HG03095 (cell line): ENCODE measurements at regions not wholly inside any gene's neighbourhood (a gene's known extent, or its start where the extent isn't known, plus 50 kb on each side); places are given as distances from the start of the nearest gene placed in this dataset.

Experiments
- ATAC-seq: cut with Tn5 transposase; IDR thresholded peaks from one replicate; pipeline ENCODE4 v1.9.1; 2021; ENCODE audit warnings: moderate library complexity; ENCODE audit not compliant: unreplicated experiment

GRCh38 chr2:207235621-207236020 is 69.9 kb upstream of the KLF7 start:
- ATAC-seq = no peak

GRCh38 chr2:207236156-207236935 is 70.6 kb upstream of the KLF7 start:
- no peak for ATAC-seq

- ATAC-seq = no peak
These were observed 73.3 kb upstream of the KLF7 start for GRCh38 chr2:207238831-207239701.

GRCh38 chr2:207239754-207240494 is 74.2 kb upstream of the KLF7 start:
- ATAC-seq = no peak

GRCh38 chr2:207240649-207241048 is 74.9 kb upstream of the KLF7 start:
- no peak for ATAC-seq

- no peak for ATAC-seq
These were observed 75.5 kb upstream of the KLF7 start for GRCh38 chr2:207241198-207241597.

GRCh38 chr2:207243601-207244000 is 77.9 kb upstream of the KLF7 start:
- ATAC-seq = no peak

GRCh38 chr2:207244971-207245925 is 79.5 kb upstream of the KLF7 start:
- no peak for ATAC-seq

GRCh38 chr2:207248702-207249377 is 83.1 kb upstream of the KLF7 start:
- no peak for ATAC-seq

- no peak for ATAC-seq
These were observed 85.3 kb upstream of the KLF7 start for GRCh38 chr2:207251022-207251421.

GRCh38 chr2:207251573-207252192 is 85.9 kb upstream of the KLF7 start:
- ATAC-seq = no peak

GRCh38 chr2:207252416-207252815 is 86.7 kb upstream of the KLF7 start:
- no peak for ATAC-seq

- ATAC-seq = no peak
These were observed 87.4 kb upstream of the KLF7 start for GRCh38 chr2:207252979-207253645.

GRCh38 chr2:207253666-207254345 is 88.1 kb upstream of the KLF7 start:
- ATAC-seq = no peak

GRCh38 chr2:207254591-207255464 is 89.1 kb upstream of the KLF7 start:
- ATAC-seq = no peak

GRCh38 chr2:207255565-207256470 is 90.1 kb upstream of the KLF7 start:
- no peak for ATAC-seq
